Left kidney (tissue), 1 donor: ENCODE measurements at regions not wholly inside any gene's neighbourhood (a gene's known extent, or its start where the extent isn't known, plus 50 kb on each side); places are given as distances from the start of the nearest gene placed in this dataset.
"Not testable (repeated sequence)": the region's sequence is repeated elsewhere in the genome, so short reads cannot be mapped to it uniquely, and the experiment has no call there.

Experiments used
- DNase-seq: peaks from one replicate; pipeline ENCODE4 v3.0.0-alpha.2; 2013

GRCh38 chr5:53275666-53276065, 166.1 kb upstream of the MOCS2 start:
- DNase-seq = no peak

GRCh38 chr5:53276825-53277224, 167.3 kb upstream of the MOCS2 start:
- no peak for DNase-seq

- DNase-seq = no peak
Measured at GRCh38 chr5:53277491-53277890, 167.9 kb upstream of the MOCS2 start.

- DNase-seq = no peak
Measured at GRCh38 chr5:53287573-53287972, 178.0 kb upstream of the MOCS2 start.

GRCh38 chr5:53288511-53288910, 179.0 kb upstream of the MOCS2 start:
- DNase-seq = no peak

GRCh38 chr5:53291047-53291446, 181.5 kb upstream of the MOCS2 start:
- DNase-seq = no peak

GRCh38 chr5:53291528-53291927, 182.0 kb upstream of the MOCS2 start:
- DNase-seq = no peak

GRCh38 chr5:53298841-53299240, 181.6 kb upstream of the FST start:
- no peak for DNase-seq

GRCh38 chr5:53302529-53302928, 177.9 kb upstream of the FST start:
- no peak for DNase-seq

GRCh38 chr5:53303105-53303504, 177.3 kb upstream of the FST start:
- no peak for DNase-seq

- DNase-seq = not testable (repeated sequence)
Measured at GRCh38 chr5:53305316-53305715, 175.1 kb upstream of the FST start.

GRCh38 chr5:53309653-53310052, 170.8 kb upstream of the FST start:
- DNase-seq = no peak

GRCh38 chr5:53311681-53312080, 168.7 kb upstream of the FST start:
- no peak for DNase-seq

GRCh38 chr5:53313145-53313544, 167.3 kb upstream of the FST start:
- DNase-seq = no peak

GRCh38 chr5:53318303-53318702, 162.1 kb upstream of the FST start:
- no peak for DNase-seq

GRCh38 chr5:53319315-53319714, 161.1 kb upstream of the FST start:
- no peak for DNase-seq

GRCh38 chr5:53321073-53321472, 159.4 kb upstream of the FST start:
- DNase-seq = no peak

- no peak for DNase-seq
Measured at GRCh38 chr5:53321721-53322120, 158.7 kb upstream of the FST start.

- no peak for DNase-seq
Measured at GRCh38 chr5:53322257-53322656, 158.2 kb upstream of the FST start.

GRCh38 chr5:53323511-53323910, 156.9 kb upstream of the FST start:
- no peak for DNase-seq

GRCh38 chr5:53323943-53324642, 156.3 kb upstream of the FST start:
- no peak for DNase-seq

- DNase-seq = no peak
Measured at GRCh38 chr5:53326424-53327153, 153.8 kb upstream of the FST start.

- no peak for DNase-seq
Measured at GRCh38 chr5:53327811-53328334, 152.6 kb upstream of the FST start.

GRCh38 chr5:53330491-53330890, 149.9 kb upstream of the FST start:
- no peak for DNase-seq
